Astrocyte (in vitro differentiated cells and primary cell): ENCODE measurements at regions not wholly inside any gene's neighbourhood (a gene's known extent, or its start where the extent isn't known, plus 50 kb on each side); places are given as distances from the start of the nearest gene placed in this dataset.

Experiments
- DNase-seq: peaks from one replicate; pipeline ENCODE4 v3.0.0-alpha.2; 2010; ENCODE audit warnings: low read depth
- FAIRE-seq: peaks from 2 replicates; lab custom pipeline; 2011; peaks lifted over from hg19 to GRCh38; lab: Jason Lieb, UNC
- H2AFZ ChIP-seq: 2 replicates; pipeline ENCODE4 v1.6.0; 2012; ENCODE audit warnings: low read depth, low read length, inconsistent platforms
- H3K27ac ChIP-seq: 2 replicates; pipeline ENCODE4 v1.5.1; 2011; ENCODE audit warnings: low read depth, low read length, inconsistent platforms
- H3K27me3 ChIP-seq: 2 replicates; pipeline ENCODE4 v1.6.0; 2011; ENCODE audit warnings: low read length, inconsistent platforms; ENCODE audit not compliant: insufficient read depth
- H3K36me3 ChIP-seq: 2 replicates; pipeline ENCODE4 v1.5.1; 2011; ENCODE audit warnings: low read length, inconsistent platforms; ENCODE audit not compliant: insufficient read depth
- H3K4me1 ChIP-seq: 2 replicates; pipeline ENCODE4 v1.5.1; 2011; ENCODE audit warnings: low read length, inconsistent platforms; ENCODE audit not compliant: insufficient read depth
- H3K4me2 ChIP-seq: 2 replicates; pipeline ENCODE4 v1.6.0; 2012; ENCODE audit warnings: low read length, inconsistent platforms
- H3K4me3 ChIP-seq: 2 replicates; pipeline ENCODE4 v1.5.1; 2011; ENCODE audit warnings: low read depth, mild to moderate bottlenecking, low read length, inconsistent platforms; ENCODE audit not compliant: insufficient read depth
- H3K79me2 ChIP-seq: 2 replicates; pipeline ENCODE4 v1.6.0; 2012; ENCODE audit warnings: mild to moderate bottlenecking, low read length, inconsistent platforms; ENCODE audit not compliant: insufficient read depth
- H3K9ac ChIP-seq: 2 replicates; pipeline ENCODE4 v1.6.0; 2012; ENCODE audit warnings: mild to moderate bottlenecking, low read length, inconsistent platforms
- H3K9me3 ChIP-seq: 2 replicates; pipeline ENCODE4 v1.5.1; 2012; ENCODE audit warnings: low read depth, mild to moderate bottlenecking, low read length, inconsistent platforms; ENCODE audit not compliant: insufficient read depth
- H4K20me1 ChIP-seq: 2 replicates; pipeline ENCODE4 v1.6.0; 2012; ENCODE audit warnings: low read length, inconsistent platforms; ENCODE audit not compliant: insufficient read depth
- H3K27ac Mint-ChIP-seq: one replicate; pipeline ENCODE4 v1.8.0; 2021; ENCODE audit warnings: mild to moderate bottlenecking, mixed read lengths; ENCODE audit not compliant: unreplicated experiment
- H3K27me3 Mint-ChIP-seq: one replicate; pipeline ENCODE4 v1.8.0; 2021; ENCODE audit warnings: low read depth, mixed read lengths; ENCODE audit not compliant: unreplicated experiment
- H3K36me3 Mint-ChIP-seq: one replicate; pipeline ENCODE4 v1.8.0; 2021; ENCODE audit warnings: low read depth, mixed read lengths; ENCODE audit not compliant: unreplicated experiment
- H3K4me1 Mint-ChIP-seq: one replicate; pipeline ENCODE4 v1.8.0; 2021; ENCODE audit warnings: low read depth, mixed read lengths; ENCODE audit not compliant: unreplicated experiment
- H3K4me3 Mint-ChIP-seq: one replicate; pipeline ENCODE4 v1.8.0; 2021; ENCODE audit warnings: mild to moderate bottlenecking, moderate library complexity, mixed read lengths; ENCODE audit not compliant: unreplicated experiment
- H3K9me3 Mint-ChIP-seq: one replicate; pipeline ENCODE4 v1.8.0; 2021; ENCODE audit warnings: mild to moderate bottlenecking, mixed read lengths; ENCODE audit not compliant: unreplicated experiment
- CTCF ChIP-seq: IDR thresholded peaks from 2 replicates; pipeline ENCODE4 v1.5.1; 2011; ENCODE audit warnings: low read depth, mild to moderate bottlenecking, inconsistent platforms, low read length, moderate library complexity; ENCODE audit not compliant: insufficient read depth
- EZH2 ChIP-seq: IDR thresholded peaks from 2 replicates; pipeline ENCODE4 v1.6.1; 2012; ENCODE audit warnings: mild to moderate bottlenecking, low read length, inconsistent platforms; ENCODE audit not compliant: insufficient read depth

GRCh38 chr5:161115941-161116340, 263.9 kb upstream of the ATP10B start:
- H3K9ac ChIP-seq = no peak overlapping the region
- H3K79me2 ChIP-seq = no peaks in the 10 kb centered on the region
- H3K4me2 ChIP-seq = no peak overlapping the region
- H3K27me3 Mint-ChIP-seq = peaks cover 4% of the 10 kb centered on the region
- H3K9me3 Mint-ChIP-seq = no peaks in the 10 kb centered on the region
- no peak overlapping the region for H3K4me3 ChIP-seq
- TF ChIP-seq EZH2 (no peak), CTCF (no peak)
- no peaks in the 10 kb centered on the region for H3K4me1 ChIP-seq
- H3K27me3 ChIP-seq = no peaks in the 10 kb centered on the region
- no peaks in the 10 kb centered on the region for H4K20me1 ChIP-seq
- DNase-seq (no peak), FAIRE-seq (no peak)
- no peaks in the 10 kb centered on the region for H3K4me1 Mint-ChIP-seq
- no peak overlapping the region for H2AFZ ChIP-seq
- no peak overlapping the region for H3K4me3 Mint-ChIP-seq
- H3K36me3 ChIP-seq = no peaks in the 10 kb centered on the region
- H3K36me3 Mint-ChIP-seq = no peaks in the 10 kb centered on the region
- H3K27ac ChIP-seq = no peak overlapping the region
- H3K9me3 ChIP-seq = no peaks in the 10 kb centered on the region
- no peak overlapping the region for H3K27ac Mint-ChIP-seq

- TF ChIP-seq EZH2 = no peak
- no peak for TF ChIP-seq CTCF
- Histone ChIP-seq H2AFZ (no peak overlapping the region), H3K36me3 (no peaks in the 10 kb centered on the region), H3K79me2 (no peaks in the 10 kb centered on the region), H3K27me3 (no peaks in the 10 kb centered on the region), H3K4me2 (no peak overlapping the region), H3K27ac (no peak overlapping the region), H4K20me1 (no peaks in the 10 kb centered on the region), H3K9ac (no peak overlapping the region), H3K4me3 (no peak overlapping the region), H3K4me1 (no peaks in the 10 kb centered on the region), H3K9me3 (no peaks in the 10 kb centered on the region)
- H3K27me3 Mint-ChIP-seq = peaks cover 4% of the 10 kb centered on the region
- DNase-seq (no peak), FAIRE-seq (no peak)
- H3K36me3 Mint-ChIP-seq = no peaks in the 10 kb centered on the region
- H3K27ac Mint-ChIP-seq = no peak overlapping the region
- no peaks in the 10 kb centered on the region for H3K9me3 Mint-ChIP-seq
- no peak overlapping the region for H3K4me3 Mint-ChIP-seq
- no peaks in the 10 kb centered on the region for H3K4me1 Mint-ChIP-seq
Observed at GRCh38 chr5:161112371-161112770, 260.4 kb upstream of the ATP10B start.

- Histone ChIP-seq H2AFZ (no peak overlapping the region), H3K27ac (no peak overlapping the region), H4K20me1 (no peaks in the 10 kb centered on the region), H3K27me3 (no peaks in the 10 kb centered on the region), H3K79me2 (no peaks in the 10 kb centered on the region), H3K4me1 (no peaks in the 10 kb centered on the region), H3K9ac (no peak overlapping the region), H3K4me3 (no peak overlapping the region), H3K9me3 (no peaks in the 10 kb centered on the region), H3K36me3 (no peaks in the 10 kb centered on the region), H3K4me2 (no peak overlapping the region)
- H3K4me1 Mint-ChIP-seq = peaks cover 10% of the 10 kb centered on the region
- H3K36me3 Mint-ChIP-seq = no peaks in the 10 kb centered on the region
- H3K27ac Mint-ChIP-seq = no peak overlapping the region
- TF ChIP-seq EZH2 = no peak
- TF ChIP-seq CTCF = no peak
- DNase-seq (peak; percentile 61), FAIRE-seq (no peak)
- no peak overlapping the region for H3K4me3 Mint-ChIP-seq
- no peaks in the 10 kb centered on the region for H3K27me3 Mint-ChIP-seq
- H3K9me3 Mint-ChIP-seq = no peaks in the 10 kb centered on the region
Observed at GRCh38 chr5:161105525-161105924, 253.5 kb upstream of the ATP10B start.
